ENCODE measurements at regions not wholly inside any gene's neighbourhood (a gene's known extent, or its start where the extent isn't known, plus 50 kb on each side); places are given as distances from the start of the nearest gene placed in this dataset.
A peak's percentile ranks its signal among the peaks of the same experiment; 100 is the strongest.
"Not testable (repeated sequence)": the region's sequence is repeated elsewhere in the genome, so short reads cannot be mapped to it uniquely, and the experiment has no call there.

GRCh38 chr7:150024550-150025490, 151.1 kb downstream of the ATP6V0E2 start:
- intact Hi-C loops (cut with DNase I; ENCODE audit: low total_unique reads); H3K4me1 ChIP-seq; H3K27ac ChIP-seq; H3K27me3 ChIP-seq; H3K36me3 ChIP-seq; H3K4me3 ChIP-seq; H3K9me3 ChIP-seq; in situ Hi-C loops (cut with MboI; ENCODE audit: low pct_ligation_motif_present in 1 of 4, low pct_unique_long_range_greater_than_20kb in 1 of 4, low sequenced_read_pairs in 3 of 4); DNase-seq: not testable (repeated sequence)
- 83 to 84% methylated on average over 2 to 5 of the region's 7 CpGs for WGBS, 2 donors (ENCODE audit: low coverage in 1 of 2)

- in situ Hi-C loops (cut with MboI; ENCODE audit: low pct_ligation_motif_present in 1 of 4, low pct_unique_long_range_greater_than_20kb in 1 of 4, low sequenced_read_pairs in 3 of 4) = not testable (repeated sequence)
Measured at GRCh38 chr7:150025802-150026201, 152.0 kb downstream of the ATP6V0E2 start.

GRCh38 chr7:150028344-150029012, 154.7 kb downstream of the ATP6V0E2 start:
- intact Hi-C loops (cut with DNase I; ENCODE audit: low total_unique reads); H3K4me1 ChIP-seq; H3K27ac ChIP-seq; H3K36me3 ChIP-seq; H3K27me3 ChIP-seq; DNase-seq; H3K9me3 ChIP-seq; H3K4me3 ChIP-seq; in situ Hi-C loops (cut with MboI; ENCODE audit: low pct_ligation_motif_present in 1 of 4, low pct_unique_long_range_greater_than_20kb in 1 of 4, low sequenced_read_pairs in 3 of 4): not testable (repeated sequence)
- 76% methylated on average over 10 of the region's 13 CpGs; no CpG with 5 or more reads in 1 of the 2 donors for WGBS, 2 donors (ENCODE audit: low coverage in 1 of 2)

More at GRCh38 chr7:150025802-150026201, 152.0 kb downstream of the ATP6V0E2 start:
- H3K4me3 ChIP-seq; H3K4me1 ChIP-seq; H3K36me3 ChIP-seq; H3K27me3 ChIP-seq; DNase-seq; intact Hi-C loops (cut with DNase I; ENCODE audit: low total_unique reads); H3K27ac ChIP-seq; H3K9me3 ChIP-seq: not testable (repeated sequence)
- 89 to 93% methylated on average over 3 to 7 of the region's 7 CpGs for WGBS, 2 donors (ENCODE audit: low coverage in 1 of 2)

- intact Hi-C loops (cut with DNase I; ENCODE audit: low total_unique reads); in situ Hi-C loops (cut with MboI; ENCODE audit: low pct_ligation_motif_present in 1 of 4, low pct_unique_long_range_greater_than_20kb in 1 of 4, low sequenced_read_pairs in 3 of 4): not testable (repeated sequence)
- WGBS, 2 donors (ENCODE audit: low coverage in 1 of 2) = 85 to 96% methylated on average over 5 to 6 of the region's 6 CpGs
Measured at GRCh38 chr7:150029013-150029389, 155.2 kb downstream of the ATP6V0E2 start.

GRCh38 chr7:150031733-150032132, 158.0 kb downstream of the ATP6V0E2 start:
- H3K9me3 ChIP-seq; H3K27ac ChIP-seq; H3K36me3 ChIP-seq; H3K4me1 ChIP-seq; in situ Hi-C loops (cut with MboI; ENCODE audit: low pct_ligation_motif_present in 1 of 4, low pct_unique_long_range_greater_than_20kb in 1 of 4, low sequenced_read_pairs in 3 of 4); intact Hi-C loops (cut with DNase I; ENCODE audit: low total_unique reads); H3K27me3 ChIP-seq; DNase-seq; H3K4me3 ChIP-seq: not testable (repeated sequence)
- WGBS, 2 donors (ENCODE audit: low coverage in 1 of 2) = 82% methylated on average over 3 of the region's 3 CpGs; no CpG with 5 or more reads in 1 of the 2 donors

More at GRCh38 chr7:150029013-150029389, 155.2 kb downstream of the ATP6V0E2 start:
- H3K9me3 ChIP-seq, H3K27me3 ChIP-seq, DNase-seq, H3K27ac ChIP-seq, H3K36me3 ChIP-seq, H3K4me3 ChIP-seq, H3K4me1 ChIP-seq: not testable (repeated sequence)

- H3K36me3 ChIP-seq; H3K4me3 ChIP-seq; in situ Hi-C loops (cut with MboI; ENCODE audit: low pct_ligation_motif_present in 1 of 4, low pct_unique_long_range_greater_than_20kb in 1 of 4, low sequenced_read_pairs in 3 of 4); H3K27me3 ChIP-seq; intact Hi-C loops (cut with DNase I; ENCODE audit: low total_unique reads); H3K4me1 ChIP-seq; H3K27ac ChIP-seq; H3K9me3 ChIP-seq; DNase-seq: not testable (repeated sequence)
- WGBS, 2 donors (ENCODE audit: low coverage in 1 of 2) = 93% methylated on average over 6 of the region's 23 CpGs; no CpG with 5 or more reads in 1 of the 2 donors
Measured at GRCh38 chr7:150033711-150034110, 159.9 kb downstream of the ATP6V0E2 start.

GRCh38 chr7:150035769-150036168, 162.0 kb downstream of the ATP6V0E2 start:
- H3K4me1 ChIP-seq; intact Hi-C loops (cut with DNase I; ENCODE audit: low total_unique reads); H3K9me3 ChIP-seq; H3K27me3 ChIP-seq; H3K27ac ChIP-seq; in situ Hi-C loops (cut with MboI; ENCODE audit: low pct_ligation_motif_present in 1 of 4, low pct_unique_long_range_greater_than_20kb in 1 of 4, low sequenced_read_pairs in 3 of 4); H3K36me3 ChIP-seq; H3K4me3 ChIP-seq; DNase-seq: not testable (repeated sequence)
- 100% methylated on average over 2 of the region's 21 CpGs; no CpG with 5 or more reads in 1 of the 2 donors for WGBS, 2 donors (ENCODE audit: low coverage in 1 of 2)

GRCh38 chr7:150039061-150039460, 165.3 kb downstream of the ATP6V0E2 start:
- H3K27me3 ChIP-seq; H3K36me3 ChIP-seq; intact Hi-C loops (cut with DNase I; ENCODE audit: low total_unique reads); H3K9me3 ChIP-seq; H3K27ac ChIP-seq; DNase-seq; H3K4me3 ChIP-seq; in situ Hi-C loops (cut with MboI; ENCODE audit: low pct_ligation_motif_present in 1 of 4, low pct_unique_long_range_greater_than_20kb in 1 of 4, low sequenced_read_pairs in 3 of 4); H3K4me1 ChIP-seq: not testable (repeated sequence)
- 88% methylated on average over 13 of the region's 16 CpGs; no CpG with 5 or more reads in 1 of the 2 donors for WGBS, 2 donors (ENCODE audit: low coverage in 1 of 2)

GRCh38 chr7:150042281-150042680, 168.5 kb downstream of the ATP6V0E2 start:
- H3K4me1 ChIP-seq; in situ Hi-C loops (cut with MboI; ENCODE audit: low pct_ligation_motif_present in 1 of 4, low pct_unique_long_range_greater_than_20kb in 1 of 4, low sequenced_read_pairs in 3 of 4); DNase-seq; intact Hi-C loops (cut with DNase I; ENCODE audit: low total_unique reads); H3K36me3 ChIP-seq; H3K27ac ChIP-seq; H3K9me3 ChIP-seq; H3K27me3 ChIP-seq; H3K4me3 ChIP-seq: not testable (repeated sequence)
- WGBS, 2 donors (ENCODE audit: low coverage in 1 of 2) = 86% methylated on average over 4 of the region's 20 CpGs; no CpG with 5 or more reads in 1 of the 2 donors

GRCh38 chr7:150044771-150045170, 171.0 kb downstream of the ATP6V0E2 start:
- H3K9me3 ChIP-seq; intact Hi-C loops (cut with DNase I; ENCODE audit: low total_unique reads); H3K36me3 ChIP-seq; in situ Hi-C loops (cut with MboI; ENCODE audit: low pct_ligation_motif_present in 1 of 4, low pct_unique_long_range_greater_than_20kb in 1 of 4, low sequenced_read_pairs in 3 of 4); H3K27ac ChIP-seq; H3K4me3 ChIP-seq: not testable (repeated sequence)
- Histone ChIP-seq H3K4me1 (peaks cover 0 to 21% (median 13%) of the 10 kb centered on the region in 4 donors), H3K27me3 (peaks cover 25% of the 10 kb centered on the region)
- WGBS, 2 donors (ENCODE audit: low coverage in 1 of 2) = 3 to 9% methylated on average over 7 of the region's 7 CpGs
- peak; percentile 13 for DNase-seq
